AG08395 (cell line): ENCODE measurements at regions not wholly inside any gene's neighbourhood (a gene's known extent, or its start where the extent isn't known, plus 50 kb on each side); places are given as distances from the start of the nearest gene placed in this dataset.
A peak's percentile ranks its signal among the peaks of the same experiment; 100 is the strongest.
"Not testable (repeated sequence)": the region's sequence is repeated elsewhere in the genome, so short reads cannot be mapped to it uniquely, and the experiment has no call there.

ENCODE experiments used
- DNase-seq: peaks from one replicate; pipeline ENCODE4 v3.0.0; 2012; ENCODE audit warnings: mixed read lengths, low spot score

DNA sequence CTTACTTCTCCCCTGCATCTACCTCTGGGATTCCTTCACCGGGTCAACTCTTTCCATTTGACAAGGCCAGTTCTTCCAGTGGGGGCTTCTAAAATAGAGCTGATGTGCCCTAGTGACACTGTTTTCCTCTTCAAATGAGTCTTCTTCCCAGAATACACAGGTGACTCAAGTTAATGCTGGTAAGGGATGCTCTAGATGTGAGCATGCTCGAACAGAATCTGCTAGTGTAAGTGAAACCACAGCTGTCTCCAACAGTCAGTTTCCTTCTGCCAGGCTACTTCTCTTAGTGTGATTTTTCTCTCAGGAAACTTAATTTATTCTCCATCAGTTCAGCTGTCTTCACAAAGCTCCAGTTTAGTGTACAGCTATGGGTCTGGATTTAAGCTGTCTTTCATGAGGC lies 194.9 kb upstream of the C1orf87 start:
- no peak for DNase-seq

DNA sequence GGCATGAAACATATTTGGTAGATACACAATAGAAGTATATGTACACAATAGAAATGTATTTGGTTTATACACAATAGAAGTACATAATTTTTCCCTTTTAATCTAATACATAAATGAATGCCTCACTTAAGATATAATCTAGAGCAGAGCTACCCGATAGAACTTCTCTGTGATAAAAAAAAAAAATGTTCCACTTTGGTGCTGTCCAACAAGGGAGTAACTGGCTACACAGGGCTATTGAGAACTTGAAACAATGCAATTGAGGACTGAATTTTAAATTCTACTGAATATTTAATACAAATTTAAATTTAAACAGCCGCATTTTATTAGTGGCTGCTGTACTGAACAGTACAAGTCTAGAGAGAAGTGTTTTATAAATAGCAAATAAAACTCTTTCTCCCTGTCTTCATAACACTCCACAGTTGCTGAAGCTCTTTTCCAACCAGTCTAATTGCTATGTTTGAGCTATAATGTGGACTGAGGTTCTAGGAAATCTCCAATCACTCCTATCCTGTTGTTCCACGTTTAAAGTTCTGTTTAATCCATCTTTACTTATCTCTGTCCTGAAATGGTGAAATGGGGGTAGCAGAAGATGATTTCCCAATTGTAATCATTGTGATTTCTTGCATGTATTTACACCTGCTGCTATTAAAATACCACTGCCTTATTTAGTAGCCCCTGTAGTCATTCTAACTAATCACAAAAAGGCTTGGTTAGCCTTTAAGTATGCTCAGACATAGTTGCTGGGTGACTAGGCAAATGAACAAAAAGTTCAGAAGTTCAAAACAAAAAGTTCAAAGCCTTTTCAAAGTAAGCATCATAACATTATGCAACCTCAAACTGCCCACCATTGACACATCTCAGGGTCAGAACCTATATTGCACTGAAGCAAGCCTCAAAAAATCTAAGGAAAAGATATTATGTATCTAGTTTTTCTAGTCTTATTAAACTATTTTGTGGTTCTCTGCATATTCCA lies 192.3 kb upstream of the C1orf87 start:
- peak; percentile 46 for DNase-seq

DNA sequence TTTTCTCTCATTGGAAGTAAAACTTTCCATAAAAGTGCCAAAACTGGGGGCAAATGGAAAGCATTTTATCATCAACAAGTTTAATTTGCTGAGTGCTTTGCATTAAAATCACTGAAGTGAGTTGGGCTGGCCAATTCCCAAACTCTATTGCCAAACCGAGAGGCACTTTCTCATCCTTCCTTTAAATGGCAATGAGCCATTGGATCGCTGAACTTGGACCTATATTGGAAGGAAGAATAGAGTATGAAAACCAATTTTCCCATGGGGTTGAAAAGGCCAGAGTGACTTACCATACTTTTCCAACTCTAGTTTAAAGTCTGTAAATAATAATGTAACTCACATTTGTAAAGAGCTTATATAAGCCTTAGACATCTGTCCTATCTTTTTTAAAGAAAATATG lies 189.1 kb upstream of the C1orf87 start:
- no peak for DNase-seq

DNA sequence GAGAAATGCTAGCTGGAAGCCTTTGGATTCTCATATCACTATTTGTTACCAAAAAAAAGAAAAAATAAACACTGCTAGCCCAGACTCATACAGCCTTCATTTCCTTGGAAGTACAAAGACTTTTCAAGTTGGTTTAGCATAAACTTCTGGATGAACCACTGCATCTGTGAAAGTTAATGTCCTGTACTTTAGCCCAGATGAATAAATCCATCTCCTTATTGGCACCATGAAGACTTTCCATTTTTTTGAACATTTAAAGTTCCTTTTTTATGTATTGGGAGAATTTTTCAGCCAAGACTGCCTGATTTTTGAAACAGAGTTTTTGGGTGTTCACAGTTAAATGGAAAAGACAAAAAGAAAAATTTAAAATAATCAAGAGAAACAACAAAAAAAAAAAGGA lies 184.0 kb upstream of the C1orf87 start:
- DNase-seq, result no peak

DNA sequence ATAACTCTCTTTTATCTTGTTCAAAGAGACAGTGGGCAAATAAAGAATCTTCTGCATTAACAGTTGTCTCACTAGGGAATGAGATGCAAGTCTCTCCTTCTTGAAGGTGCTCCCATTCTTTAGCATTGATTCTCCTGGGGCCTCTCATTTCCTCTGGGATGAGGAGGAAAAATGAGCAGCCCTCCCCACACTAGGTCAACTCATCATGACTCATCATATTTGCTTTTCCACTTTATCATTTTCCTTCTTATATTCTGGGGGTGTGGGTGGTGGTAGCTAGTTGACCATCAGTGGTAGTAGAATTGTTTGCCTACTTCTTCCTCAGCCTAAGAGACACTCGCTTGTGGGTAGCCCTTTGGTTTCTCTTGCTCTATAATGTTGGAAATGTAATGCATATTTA lies 182.0 kb upstream of the C1orf87 start:
- peak; percentile 19 for DNase-seq

DNA sequence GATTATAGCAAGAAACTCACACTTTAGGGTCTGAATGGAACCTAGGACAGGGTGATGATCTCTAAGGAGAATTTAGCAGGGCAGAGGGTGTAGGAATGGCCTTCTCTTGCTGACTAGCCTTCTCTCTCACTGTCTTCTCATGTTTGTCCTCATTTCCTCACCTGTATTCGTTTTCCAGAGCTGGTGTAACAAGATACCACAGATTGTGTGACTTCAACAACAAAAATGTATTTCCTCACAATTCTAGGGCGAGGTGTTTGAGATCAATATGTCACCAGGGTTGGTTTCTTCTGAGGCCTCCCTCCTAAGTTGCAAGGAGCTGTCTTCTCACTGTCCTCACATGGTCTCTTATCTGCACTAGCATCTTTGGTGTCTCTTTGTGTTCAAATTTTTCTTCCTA lies 177.9 kb upstream of the C1orf87 start:
- DNase-seq, result no peak

DNA sequence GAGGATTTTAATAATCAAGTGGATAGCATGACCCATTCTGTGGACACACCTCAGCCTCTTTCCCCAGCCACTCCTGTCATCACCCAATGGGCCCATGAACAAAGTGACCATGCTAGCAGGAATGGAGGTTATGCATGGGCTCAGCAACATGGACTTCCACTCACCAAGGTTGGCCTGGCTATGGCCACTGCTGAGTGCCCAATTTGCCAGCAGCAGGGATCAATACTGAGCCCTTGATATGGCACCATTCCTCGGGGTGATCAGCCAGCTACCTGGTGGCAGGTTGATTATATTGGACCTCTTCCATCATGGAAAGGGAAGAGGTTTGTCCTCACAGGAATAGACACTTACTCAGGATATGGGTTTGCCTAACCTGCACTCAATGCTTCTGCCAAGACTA lies 173.9 kb upstream of the C1orf87 start:
- DNase-seq, result not testable (repeated sequence)

DNA sequence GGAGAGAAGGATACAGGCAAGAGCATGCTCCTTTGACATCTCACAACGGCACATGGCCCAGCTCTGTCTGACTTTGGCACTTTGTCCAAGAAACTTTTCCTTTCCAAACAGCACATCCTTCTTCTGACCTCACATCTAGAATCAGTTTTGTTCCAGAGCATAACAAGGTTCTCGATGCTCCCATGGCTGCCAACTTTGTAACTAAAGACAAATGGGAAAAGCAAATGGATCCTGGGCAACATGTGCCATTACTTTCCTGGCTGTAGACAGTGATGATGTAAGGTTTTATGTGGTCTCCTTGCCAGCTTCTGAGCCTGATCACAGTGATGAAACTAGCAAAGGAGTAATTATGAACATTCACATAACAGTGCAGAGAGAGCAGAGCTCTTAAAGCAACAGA lies 171.8 kb upstream of the C1orf87 start:
- DNase-seq, result no peak

DNA sequence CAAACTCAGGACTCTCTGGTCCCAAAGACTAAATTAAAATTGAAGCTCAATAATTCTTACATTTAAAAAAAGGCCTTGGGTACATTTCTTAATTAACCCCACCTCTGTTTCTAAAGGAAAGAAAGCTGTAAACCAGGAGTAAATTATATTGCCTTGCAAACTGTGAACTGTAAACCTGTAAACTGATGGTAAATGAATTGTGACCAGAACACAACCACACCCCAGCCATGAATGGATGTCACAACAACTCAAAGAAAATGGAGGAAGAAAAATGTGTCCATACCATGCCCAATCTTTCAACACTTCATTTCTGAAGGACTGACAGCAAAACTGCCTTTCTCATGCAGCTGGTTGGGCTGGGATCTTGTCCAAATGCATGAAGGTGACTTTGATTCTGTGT lies 171.3 kb upstream of the C1orf87 start:
- no peak for DNase-seq

DNA sequence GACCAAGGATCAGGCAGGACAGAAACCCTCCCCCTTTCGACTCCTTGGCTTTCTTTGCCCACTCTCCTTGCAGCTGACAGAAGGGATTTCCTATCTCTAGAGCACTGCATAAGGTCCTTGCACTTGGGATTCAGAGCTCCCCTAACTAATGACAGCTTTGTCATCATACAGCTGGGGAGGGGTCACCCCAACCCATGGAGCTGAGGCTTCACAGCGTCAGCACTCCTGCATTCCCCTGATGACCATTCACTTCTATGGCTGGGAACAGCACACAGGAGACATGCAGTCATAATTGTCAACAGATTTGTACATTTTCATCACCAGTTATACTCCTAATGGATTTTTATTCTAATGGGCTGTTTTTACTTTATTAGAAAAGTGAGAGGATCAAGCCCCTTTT lies 161.7 kb upstream of the C1orf87 start:
- no peak for DNase-seq

DNA sequence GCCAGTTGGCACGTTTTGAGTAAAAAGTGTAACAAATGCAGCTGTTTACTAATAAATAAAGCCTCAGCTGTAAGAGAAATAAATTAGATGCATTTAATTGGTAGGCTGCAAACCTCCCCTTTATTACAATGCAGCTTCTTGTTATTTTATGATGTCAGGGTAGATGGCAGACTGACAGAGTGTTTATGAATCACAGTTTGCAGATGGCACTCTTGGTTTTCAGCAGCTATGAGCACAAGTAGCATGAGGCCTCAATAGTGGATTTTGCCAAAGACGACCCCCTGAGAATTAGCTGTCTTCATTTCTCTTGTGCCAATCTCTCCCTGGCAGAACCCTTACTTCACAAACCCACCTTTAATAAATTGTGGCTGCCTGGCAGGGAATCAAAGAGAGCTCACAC lies 161.2 kb upstream of the C1orf87 start:
- DNase-seq, result no peak

DNA sequence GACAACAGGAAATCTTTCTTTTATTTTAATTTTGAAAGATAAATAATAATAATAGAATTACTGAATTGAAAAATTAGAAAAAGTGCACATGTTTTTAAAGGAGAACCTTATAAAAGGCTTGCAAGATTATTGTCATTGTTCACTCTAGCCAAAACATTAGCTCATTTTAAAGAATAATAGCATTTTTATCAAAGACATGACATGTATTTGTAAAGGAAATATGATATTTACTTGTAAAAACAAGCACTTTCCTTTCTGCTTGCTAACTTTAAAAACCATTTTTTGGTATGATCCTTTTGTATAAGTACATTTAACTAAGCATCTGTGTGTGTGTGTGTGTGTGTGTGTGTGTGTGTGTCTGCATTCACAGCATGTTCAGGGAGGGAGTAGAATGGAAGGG lies 156.3 kb upstream of the C1orf87 start:
- DNase-seq, result no peak

DNA sequence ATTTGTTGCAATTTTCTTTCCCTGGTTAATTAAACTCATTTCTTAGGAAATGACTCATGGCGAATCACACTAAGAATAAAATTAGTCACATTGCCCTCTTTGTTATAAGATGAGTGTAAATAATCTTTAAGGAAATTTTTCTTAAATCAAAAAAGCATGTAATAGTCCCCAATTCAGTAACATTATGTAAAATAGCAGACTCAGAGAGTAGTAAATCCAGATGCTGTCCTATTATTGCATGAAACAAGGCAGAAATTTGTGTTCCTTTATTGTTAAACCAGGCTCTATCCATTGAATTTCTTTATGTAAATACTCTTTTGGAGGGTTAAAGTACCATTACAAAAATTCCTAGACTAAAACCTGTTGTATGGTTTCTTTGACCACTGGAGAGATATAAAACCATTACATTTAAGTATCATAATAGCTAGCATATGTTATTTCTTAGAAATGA lies 154.5 kb upstream of the C1orf87 start:
- peak; percentile 2 for DNase-seq

DNA sequence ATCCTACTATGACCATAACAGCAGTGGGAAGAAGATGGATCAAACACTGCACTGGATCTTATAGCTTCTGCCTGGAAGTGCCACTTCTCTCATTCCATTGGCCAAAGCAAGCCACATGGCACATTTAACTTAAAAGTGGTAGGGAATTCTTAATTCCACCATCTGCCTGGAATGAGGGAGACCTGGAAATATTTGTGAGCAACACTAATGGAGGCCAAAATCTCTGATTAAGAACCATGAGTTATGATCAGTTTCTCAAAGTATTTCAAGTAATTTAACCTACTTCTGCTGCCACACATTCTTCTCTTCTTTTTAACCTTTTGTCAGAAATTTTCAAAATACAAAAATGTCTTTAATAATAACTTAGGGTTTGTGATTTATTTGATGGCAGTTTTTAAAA lies 154.0 kb upstream of the C1orf87 start:
- DNase-seq, result peak; percentile 2

DNA sequence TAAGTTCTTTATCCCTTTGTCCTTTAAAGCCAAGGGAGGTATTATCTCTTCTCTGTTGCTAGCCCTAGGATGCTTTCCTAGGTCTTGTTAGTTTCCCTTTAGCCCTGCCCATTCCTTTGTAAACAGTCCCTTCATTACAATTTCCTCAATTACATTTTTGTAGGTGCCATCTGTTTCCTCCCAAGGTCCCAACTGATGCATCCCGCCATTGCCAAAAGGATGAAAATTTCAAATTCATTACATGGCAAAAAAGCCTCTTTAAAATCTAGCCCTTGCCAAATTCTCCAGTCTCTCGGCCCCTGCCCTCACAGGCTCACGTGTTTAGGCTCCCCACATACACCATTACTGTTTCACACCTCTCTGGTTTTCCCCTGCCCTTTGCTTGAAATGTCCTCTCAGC lies 151.9 kb upstream of the C1orf87 start:
- no peak for DNase-seq

DNA sequence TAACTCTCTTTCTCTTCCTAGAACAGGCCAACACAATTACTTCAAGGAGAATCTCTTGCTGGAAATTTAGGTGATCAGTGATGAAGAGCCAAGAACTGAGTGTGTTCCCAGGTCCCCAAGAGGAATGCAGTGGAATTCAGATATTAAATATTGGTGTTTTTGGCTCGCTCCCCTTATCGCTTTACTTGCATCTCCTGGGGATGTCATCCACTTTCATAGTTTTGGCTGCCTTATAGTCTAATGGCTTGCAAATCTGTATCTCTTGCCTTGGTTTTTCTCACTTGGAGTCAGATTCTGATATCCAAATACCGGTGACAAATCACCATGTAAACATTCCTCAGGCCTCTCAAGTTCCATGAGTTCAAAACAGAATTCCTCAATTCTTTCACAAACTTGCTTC lies 151.0 kb upstream of the C1orf87 start:
- no peak for DNase-seq

DNA sequence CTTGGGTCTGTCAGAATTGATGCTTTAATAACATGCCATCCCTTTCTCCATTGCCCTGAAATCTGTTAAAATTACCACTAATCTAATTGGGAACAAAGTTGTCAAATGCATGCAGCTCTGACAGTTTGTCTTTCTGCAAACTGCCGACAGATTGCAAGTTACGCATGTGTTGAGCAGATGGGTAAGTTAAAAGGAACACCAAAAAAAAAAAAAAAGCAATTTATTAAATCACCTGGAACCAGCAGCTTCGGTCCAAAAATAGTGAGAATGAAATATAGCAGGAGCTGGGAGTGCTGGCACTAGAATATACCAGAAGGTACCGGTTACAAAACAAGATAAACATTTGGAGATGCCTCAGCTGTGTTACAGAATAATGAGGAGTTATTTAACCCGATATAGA lies 149.6 kb upstream of the C1orf87 start:
- no peak for DNase-seq

DNA sequence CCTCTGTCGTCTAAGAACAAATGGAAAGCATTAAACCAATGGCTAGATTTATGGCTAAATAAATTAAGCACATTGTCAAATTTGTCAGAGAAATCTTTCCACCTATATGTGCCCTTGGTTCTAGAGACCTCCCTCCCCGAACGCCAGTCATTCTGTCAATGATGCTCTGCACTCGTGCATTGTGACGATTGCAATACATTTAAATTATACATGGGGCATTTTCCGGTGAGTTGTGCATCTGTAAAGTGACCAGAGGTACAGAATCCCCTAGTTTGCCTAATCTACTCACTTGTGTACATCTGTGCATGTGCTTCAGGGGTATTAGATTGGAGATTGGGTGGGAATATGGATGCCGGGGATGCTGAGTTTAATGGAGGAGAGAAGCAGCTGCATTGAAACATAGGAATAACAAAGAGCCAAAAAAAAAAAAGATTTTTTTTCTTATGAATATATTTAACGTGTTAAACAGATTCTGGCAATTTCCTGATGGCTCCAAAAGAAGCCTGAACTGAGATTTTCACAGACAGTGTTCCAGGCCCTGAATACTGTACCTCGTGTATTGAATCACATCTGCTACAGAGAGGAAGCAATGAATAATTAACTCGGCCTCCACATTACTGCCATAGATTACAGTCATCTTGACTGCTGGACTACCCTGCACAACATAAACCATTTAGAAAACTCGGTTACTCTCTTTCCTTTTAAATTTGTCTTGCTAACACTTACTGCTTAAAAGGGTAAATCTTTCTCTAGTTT lies 149.0 kb upstream of the C1orf87 start:
- DNase-seq, result peak; percentile 3

DNA sequence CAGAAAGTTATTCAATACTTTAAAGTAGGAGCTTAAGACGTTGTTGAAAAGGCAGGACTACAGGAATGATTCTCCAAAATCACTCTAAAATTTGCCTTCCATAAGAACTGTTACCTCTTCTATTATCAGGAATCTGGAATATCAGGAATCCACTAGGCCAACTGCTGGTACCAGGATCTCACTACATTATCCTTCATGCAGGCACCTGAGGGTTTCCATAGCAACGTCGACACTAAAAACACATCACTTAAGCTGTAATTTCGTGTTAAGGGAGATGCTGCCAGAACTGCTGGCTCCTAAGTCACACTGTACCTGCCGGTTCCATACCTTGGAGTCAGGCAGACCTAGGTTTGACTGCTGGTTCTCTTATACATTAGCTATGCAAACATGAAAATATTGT lies 139.7 kb upstream of the C1orf87 start:
- DNase-seq, result no peak

DNA sequence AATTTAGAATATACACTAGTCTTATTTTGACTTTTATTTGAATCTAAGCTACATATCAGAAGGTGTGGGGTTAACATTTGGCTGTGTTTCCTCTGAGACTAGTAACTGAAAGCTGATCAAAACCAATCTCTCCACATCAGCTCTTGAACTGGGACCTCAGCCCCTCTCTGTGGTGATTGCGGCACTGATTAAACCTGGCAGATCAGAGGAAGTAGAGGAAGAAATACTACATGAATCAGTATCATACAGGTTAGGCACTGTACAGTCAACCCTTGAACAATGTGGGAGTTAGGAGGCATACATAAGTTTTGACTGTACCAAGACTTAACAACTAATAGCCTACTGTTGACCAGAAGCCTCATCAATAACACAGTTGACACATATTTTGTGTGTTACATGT lies 122.5 kb upstream of the C1orf87 start:
- no peak for DNase-seq

DNA sequence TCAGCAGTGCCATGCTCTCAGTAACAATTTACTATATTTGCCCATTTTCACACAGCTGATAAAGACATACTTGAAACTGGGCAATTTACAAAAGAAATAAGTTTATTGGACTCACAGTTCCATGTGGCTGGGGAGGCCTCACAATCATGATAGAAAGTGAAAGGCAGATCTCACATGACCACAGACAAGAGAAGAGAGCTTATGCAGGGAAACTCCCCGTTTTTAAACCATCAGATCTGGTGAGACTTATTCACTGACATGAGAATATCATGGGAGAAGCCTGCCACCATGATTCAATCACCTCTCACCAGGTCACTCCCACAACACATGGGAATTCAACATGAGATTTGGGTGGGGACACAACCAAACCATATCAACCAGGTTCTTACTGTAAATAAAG lies 112.1 kb upstream of the C1orf87 start:
- DNase-seq, result no peak

DNA sequence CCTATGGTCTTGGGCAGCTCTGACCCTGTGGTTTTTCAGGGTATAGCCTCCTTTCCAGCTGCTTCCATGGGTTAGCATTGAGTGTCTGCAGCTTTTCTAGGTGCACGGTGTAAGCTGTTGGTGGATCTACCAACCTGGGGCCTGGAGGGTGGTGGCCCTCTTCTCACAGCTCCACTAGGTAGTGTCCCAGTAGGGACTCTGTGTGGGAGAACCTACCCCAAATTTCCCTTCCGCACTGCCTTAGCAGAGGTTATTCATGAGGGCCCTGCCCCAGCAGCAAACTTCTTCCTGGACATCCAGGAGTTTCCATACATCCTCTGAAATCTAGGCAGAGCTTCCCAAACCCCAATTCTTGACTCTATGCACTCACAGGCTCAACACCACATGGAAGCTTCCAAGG lies 111.0 kb upstream of the C1orf87 start:
- DNase-seq, result no peak
